GM04503 (cell line): ENCODE measurements at regions not wholly inside any gene's neighbourhood (a gene's known extent, or its start where the extent isn't known, plus 50 kb on each side); places are given as distances from the start of the nearest gene placed in this dataset.
A peak's percentile ranks its signal among the peaks of the same experiment; 100 is the strongest.

ENCODE experiments used
- DNase-seq: peaks from one replicate; pipeline ENCODE4 v3.0.0-alpha.2; 2012; ENCODE audit warnings: low read depth

DNA sequence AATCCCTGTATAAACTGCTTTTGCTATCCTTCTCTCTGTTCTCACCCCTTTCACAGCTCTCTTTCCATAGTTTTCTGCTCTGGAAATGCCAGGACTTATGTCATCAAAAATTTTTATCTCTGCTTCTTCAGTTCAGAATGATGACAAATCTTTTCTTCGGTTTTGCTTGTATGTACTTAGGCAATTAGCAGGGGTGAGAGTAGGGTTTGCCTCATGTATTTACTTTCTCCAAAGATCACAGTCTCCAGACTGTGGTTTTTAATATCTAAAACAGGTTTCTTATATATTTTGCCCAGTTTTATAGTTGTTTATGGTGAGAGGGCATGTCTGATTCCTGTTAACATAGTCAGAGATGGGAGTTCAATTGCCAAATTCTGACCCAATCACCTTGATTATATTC lies 235.4 kb upstream of the LYPLAL1 start:
- no peak for DNase-seq

- DNase-seq, result no peak
These were observed 234.6 kb upstream of the LYPLAL1 start for GRCh38 chr1:218939095-218939494.

- no peak for DNase-seq
These were observed 231.2 kb upstream of the LYPLAL1 start for GRCh38 chr1:218942431-218942830.

GRCh38 chr1:218943371-218943770 lies 230.3 kb upstream of the LYPLAL1 start:
- DNase-seq, result no peak

DNA sequence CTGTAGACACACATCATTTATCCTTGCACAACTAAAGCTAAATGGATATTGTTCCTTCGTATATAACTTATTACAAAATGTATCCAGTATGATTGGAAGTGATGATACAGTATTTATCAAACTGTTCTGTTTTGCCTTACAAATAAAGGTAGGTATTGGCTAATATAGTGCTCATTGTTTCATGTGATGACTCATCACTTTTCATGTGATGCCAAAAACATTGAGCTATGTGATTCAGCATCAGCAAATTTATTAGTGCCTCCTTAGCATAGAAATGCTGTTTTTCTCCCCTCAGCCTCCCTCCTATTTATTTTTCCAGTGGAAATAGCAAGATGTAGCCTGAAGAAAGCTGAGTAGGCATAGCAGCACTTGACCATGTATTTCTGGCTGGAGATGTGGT lies 228.6 kb upstream of the LYPLAL1 start:
- DNase-seq, result no peak

DNA sequence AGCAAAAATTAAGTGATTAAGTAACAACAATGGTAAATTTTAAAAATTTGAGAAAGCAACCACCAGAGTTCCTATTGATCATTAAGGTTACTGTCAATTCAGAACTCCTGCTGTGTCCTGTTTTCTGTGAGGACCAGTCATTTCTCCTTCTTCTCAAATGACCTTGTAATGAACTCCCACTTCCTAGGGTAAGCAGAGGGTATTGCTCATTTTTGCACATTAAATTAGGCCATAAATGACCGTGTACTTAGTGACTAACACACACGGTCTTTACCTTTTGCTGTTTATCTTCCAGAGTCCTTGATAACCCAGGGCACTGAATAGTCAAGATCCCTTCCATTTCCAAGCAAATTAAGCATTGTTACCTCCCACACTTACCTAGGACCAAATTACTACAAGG lies 227.5 kb upstream of the LYPLAL1 start:
- DNase-seq, result no peak

GRCh38 chr1:218948446-218948845 lies 225.2 kb upstream of the LYPLAL1 start:
- DNase-seq, result no peak

DNA sequence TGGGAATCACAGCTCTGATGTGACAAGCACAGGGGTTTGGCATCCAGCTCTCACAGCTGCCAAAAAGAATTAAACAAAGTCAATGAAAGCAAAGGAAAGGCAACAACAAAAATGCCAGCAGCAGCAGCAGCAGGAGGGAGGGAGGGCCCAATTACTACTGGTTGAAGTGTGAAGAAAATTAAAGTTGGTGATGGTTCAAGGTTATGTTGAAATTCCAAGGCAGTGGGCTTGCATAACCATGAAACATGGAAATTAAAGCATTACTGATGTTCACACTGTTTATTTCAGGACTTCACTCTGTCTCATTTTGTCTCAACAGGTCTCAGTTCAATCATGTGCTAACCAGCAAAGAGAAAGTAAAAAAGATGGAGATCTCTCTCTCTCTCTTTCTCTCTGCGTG lies 220.3 kb upstream of the LYPLAL1 start:
- DNase-seq, result no peak

DNA sequence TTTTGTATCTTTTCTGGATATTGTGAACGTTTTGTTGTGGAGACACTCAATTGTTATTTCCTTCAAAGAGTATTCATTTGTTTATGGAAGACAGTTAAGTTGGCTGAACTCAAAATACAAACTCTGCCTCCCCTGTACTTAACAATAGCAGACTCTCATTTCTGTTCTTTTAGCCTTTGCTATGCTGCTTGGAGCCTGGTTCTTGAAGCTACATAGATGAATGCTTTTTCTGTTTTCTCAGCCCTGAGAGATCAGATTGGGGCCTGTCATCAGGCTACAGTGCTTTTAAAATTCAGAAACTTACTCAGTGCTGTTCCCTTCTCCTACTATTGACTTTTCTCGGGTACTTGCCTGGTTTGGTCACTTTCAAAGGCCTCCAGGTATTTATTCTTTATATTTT lies 215.7 kb upstream of the LYPLAL1 start:
- no peak for DNase-seq

- DNase-seq, result no peak
These were observed 213.9 kb upstream of the LYPLAL1 start for GRCh38 chr1:218959784-218960183.

GRCh38 chr1:218964471-218965185 lies 209.1 kb upstream of the LYPLAL1 start:
- no peak for DNase-seq

- no peak for DNase-seq
These were observed 207.9 kb upstream of the LYPLAL1 start for GRCh38 chr1:218965821-218966220.

- DNase-seq, result no peak
These were observed 206.4 kb upstream of the LYPLAL1 start for GRCh38 chr1:218967254-218967653.

DNA sequence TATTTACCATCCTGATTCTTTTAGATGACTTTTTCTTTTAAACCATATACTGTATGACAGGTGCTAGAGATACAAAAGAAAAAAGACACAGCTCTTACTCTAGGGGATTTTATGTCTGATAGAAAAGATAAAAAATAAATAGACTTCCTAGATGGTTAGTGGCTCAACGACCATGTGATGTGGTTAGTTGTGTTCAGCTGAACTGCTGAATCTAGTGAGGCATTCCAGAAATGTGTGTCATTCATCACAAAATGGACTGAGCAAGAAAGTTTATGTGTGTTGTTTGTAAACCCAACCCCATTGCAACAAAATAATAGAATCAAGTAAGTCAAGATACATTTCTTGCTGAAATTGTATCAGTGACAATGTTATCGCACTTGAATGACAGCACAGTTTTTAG lies 205.8 kb upstream of the LYPLAL1 start:
- peak; percentile 36 for DNase-seq

- DNase-seq, result peak; percentile 45
These were observed 204.7 kb upstream of the LYPLAL1 start for GRCh38 chr1:218969006-218969405.

GRCh38 chr1:218970397-218970990 lies 203.2 kb upstream of the LYPLAL1 start:
- DNase-seq, result no peak

- no peak for DNase-seq
These were observed 202.5 kb upstream of the LYPLAL1 start for GRCh38 chr1:218971156-218971555.

- DNase-seq, result no peak
These were observed 192.8 kb upstream of the LYPLAL1 start for GRCh38 chr1:218980881-218981280.

DNA sequence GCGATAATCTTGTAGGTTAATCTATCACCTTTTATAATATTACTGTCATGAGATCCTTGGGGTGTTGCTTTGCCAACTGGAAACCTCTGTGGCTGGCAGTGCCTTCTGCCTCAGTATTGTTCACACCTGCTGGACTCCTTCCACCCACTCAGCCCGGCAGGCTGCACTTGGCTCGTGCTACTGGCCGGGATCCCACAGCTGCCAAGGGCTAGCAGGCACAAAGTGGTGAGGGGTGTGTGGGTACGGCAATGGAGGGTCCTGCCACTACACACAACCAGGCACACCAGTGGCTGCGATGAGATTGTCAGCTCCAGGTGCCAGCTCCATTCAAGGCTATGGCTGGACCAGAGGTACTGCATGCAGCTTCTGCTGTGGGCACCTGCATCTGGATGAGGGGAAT lies 191.2 kb upstream of the LYPLAL1 start:
- DNase-seq, result no peak

DNA sequence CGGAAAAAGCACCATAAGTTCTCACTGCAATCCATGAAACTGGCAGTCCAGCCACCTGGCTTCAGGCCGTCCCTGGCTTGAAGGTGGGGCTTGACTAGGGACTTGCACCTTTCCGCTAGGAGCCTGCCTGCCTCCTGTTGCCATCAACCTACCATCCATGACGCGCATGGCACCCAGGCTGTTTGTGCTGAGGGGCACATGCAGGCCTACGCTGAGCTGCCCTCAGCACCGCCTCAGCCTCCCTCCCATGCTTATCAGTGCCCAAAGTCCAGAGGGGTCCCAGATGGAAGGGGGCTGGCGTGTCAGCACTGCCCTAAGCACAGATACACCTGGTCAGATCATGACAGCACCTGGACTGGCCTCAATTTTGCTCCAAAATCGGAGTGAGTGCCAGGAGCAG lies 190.2 kb upstream of the LYPLAL1 start:
- no peak for DNase-seq

DNA sequence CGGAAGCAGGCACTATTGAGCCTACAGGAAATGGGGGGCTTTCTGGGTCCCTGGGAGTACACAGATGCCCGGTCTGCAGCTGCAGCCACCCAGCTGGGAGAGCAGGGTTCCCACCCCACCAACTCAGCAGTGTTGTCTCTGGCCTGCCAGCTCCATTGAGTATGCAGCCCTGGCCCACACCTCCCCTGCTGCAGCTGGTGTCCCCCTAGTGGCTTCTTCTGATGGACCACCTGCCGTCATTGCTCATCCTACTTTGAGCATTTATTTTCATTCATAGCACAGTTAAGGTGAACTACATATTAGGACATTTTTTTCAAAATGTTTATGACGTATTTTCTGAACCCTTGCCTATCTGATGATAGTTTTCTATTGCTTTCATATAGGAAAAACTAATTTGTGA lies 189.8 kb upstream of the LYPLAL1 start:
- no peak for DNase-seq

DNA sequence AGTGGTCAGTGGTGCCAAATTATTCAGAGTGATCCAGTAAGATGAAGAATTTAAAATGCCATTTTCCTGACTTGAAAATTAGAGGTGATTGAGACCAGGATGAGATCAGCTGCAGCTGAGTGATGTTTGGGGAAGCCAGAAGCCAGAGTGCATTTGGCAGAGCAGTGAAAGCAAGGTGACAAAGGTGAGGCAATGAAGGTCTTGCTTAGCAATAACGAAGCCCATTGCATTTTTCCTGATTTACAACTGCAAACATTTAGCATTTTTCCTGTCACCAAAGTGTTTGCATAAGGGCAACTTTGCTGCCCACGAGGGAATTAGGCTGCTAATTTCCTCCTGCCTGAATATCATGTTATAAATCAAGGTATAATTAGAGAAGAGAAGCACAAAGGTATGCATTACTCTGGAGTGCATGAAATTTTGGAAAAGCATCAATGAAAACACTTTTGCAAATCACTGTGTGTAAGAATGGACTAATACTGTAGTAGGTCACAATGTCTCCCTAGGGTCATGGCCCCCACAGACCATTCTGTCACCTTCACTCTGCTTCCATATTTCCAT lies 188.2 kb upstream of the LYPLAL1 start:
- DNase-seq, result no peak

DNA sequence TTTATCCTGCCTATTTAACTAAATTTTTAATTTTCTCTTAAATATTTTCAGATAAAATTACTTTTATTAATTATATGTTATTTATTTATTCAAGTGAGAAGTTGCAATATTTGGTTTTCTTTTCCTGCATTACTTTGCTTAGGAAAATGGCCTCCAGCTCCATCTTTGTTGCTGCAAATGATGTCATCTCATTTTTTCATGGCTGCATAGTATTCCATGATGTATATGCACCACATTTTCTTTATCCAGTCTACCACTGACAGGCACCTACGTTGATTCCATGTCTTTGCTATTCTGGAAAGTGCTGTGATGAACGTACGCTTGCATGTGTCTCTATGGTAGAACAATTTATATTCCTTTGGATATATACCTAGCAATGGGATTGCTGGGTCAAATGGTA lies 186.9 kb upstream of the LYPLAL1 start:
- no peak for DNase-seq

- no peak for DNase-seq
These were observed 183.7 kb upstream of the LYPLAL1 start for GRCh38 chr1:218990019-218990418.
